ENCODE measurements at regions not wholly inside any gene's neighbourhood (a gene's known extent, or its start where the extent isn't known, plus 50 kb on each side); places are given as distances from the start of the nearest gene placed in this dataset.

DNA sequence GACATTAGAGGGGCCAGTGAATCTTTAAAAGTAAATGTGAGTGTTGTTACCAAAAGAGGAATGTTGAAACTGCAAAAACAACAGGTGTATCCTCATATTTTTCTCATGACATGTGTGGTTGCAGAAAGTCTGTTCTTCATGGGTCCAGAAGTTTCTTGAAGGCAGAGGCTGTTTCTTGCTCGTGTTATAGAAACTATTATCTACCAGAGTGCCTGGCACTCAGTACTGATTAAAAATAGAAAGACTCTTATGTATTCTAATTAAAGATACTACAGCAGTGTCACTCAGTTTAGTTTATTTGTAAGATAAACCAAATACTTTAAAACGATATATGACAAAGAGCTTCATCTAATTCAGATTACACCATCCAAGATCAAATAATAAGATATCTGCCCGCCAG is 1864.2 kb upstream of the WWC1 start:
- H3K27me3 ChIP-seq (ENCODE audit: control insufficient read depth in 1 of 2, insufficient read depth in 1 of 2, low read length in 2 of 2) = no peaks in the 10 kb centered on the region
- no peak overlapping the region for H2BK120ac ChIP-seq (ENCODE audit: low read depth, low read length)
- no peak overlapping the region for H4K91ac ChIP-seq (ENCODE audit: low read length)
- no peak overlapping the region for H2BK12ac ChIP-seq (ENCODE audit: low read length in 2 of 2)
- no peak overlapping the region for H4K8ac ChIP-seq (ENCODE audit: low read length)
- peaks cover 5% of the 10 kb centered on the region for H3K9me3 ChIP-seq (ENCODE audit: control insufficient read depth, low read length)
- no peak overlapping the region for H2AFZ ChIP-seq (ENCODE audit: low read depth, low read length)
- DNase-seq = no peak
- H3K4ac ChIP-seq (ENCODE audit: low read depth in 1 of 2, low read length in 2 of 2) = no peak overlapping the region
- no peak overlapping the region for H3K27ac ChIP-seq (ENCODE audit: low read length, poor library complexity, severe bottlenecking)
- H3K9ac ChIP-seq (ENCODE audit: low read length) = no peak overlapping the region
- no peak overlapping the region for H3K4me3 ChIP-seq (ENCODE audit: insufficient read depth in 1 of 2, low read depth in 1 of 2, low read length in 2 of 2)
- no peak overlapping the region for H3K4me2 ChIP-seq (ENCODE audit: low read length, poor library complexity, severe bottlenecking)
- H3K36me3 ChIP-seq (ENCODE audit: control insufficient read depth in 1 of 2, insufficient read depth in 2 of 2, low read depth in 1 of 2, low read length in 2 of 2) = no peaks in the 10 kb centered on the region
- 86% methylated on average over 1 of the region's 3 CpGs for WGBS
- no peaks in the 10 kb centered on the region for H3K79me1 ChIP-seq (replicated peaks; ENCODE audit: low read length, poor library complexity, severe bottlenecking)
- H3K18ac ChIP-seq (ENCODE audit: low read depth in 1 of 2, low read length in 2 of 2) = no peak overlapping the region
- H2AK5ac ChIP-seq (ENCODE audit: low read length, severe bottlenecking) = no peak overlapping the region
- H2BK5ac ChIP-seq (ENCODE audit: low read depth, low read length, poor library complexity, severe bottlenecking) = no peak overlapping the region
- H2BK15ac ChIP-seq (ENCODE audit: low read depth, poor library complexity, severe bottlenecking) = no peak overlapping the region
- H3K14ac ChIP-seq (ENCODE audit: low read length in 2 of 2) = no peak overlapping the region
- no peak overlapping the region for H3K23ac ChIP-seq (ENCODE audit: low read length in 2 of 2)
- no peaks in the 10 kb centered on the region for H3K4me1 ChIP-seq (ENCODE audit: control insufficient read depth, insufficient read depth, low read depth, low read length)

DNA sequence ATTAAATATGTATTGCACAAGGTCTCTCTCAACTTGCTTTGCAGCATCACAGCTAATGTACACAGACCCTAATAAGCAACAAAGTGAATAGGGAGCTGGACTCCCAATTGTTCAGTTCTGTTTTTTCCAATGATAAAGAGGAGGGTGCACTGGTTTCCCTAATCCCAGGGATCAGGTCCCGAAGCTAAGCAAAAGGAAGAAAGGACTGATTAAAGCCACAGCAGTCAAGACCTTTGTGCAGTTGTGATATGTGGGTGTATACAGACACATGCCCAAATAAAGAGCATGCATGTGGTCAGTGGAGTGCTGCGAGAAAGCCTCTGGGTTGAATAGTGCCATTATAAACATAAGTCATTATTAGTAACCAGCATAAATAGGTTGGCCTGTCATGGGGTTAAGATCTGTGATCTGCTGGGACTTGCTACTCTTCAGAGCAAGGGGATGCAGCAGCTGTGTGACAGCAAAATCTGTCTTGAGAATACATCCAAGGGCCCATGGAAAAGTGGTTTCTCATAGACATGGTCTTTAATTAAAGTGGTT is 1863.1 kb upstream of the WWC1 start:
- Histone ChIP-seq H2BK12ac (ENCODE audit: low read length in 2 of 2) (no peak overlapping the region), H3K4me1 (ENCODE audit: control insufficient read depth, insufficient read depth, low read depth, low read length) (no peaks in the 10 kb centered on the region), H3K4ac (ENCODE audit: low read depth in 1 of 2, low read length in 2 of 2) (no peak overlapping the region), H4K91ac (ENCODE audit: low read length) (no peak overlapping the region), H2BK120ac (ENCODE audit: low read depth, low read length) (no peak overlapping the region), H3K18ac (ENCODE audit: low read depth in 1 of 2, low read length in 2 of 2) (no peak overlapping the region), H3K27me3 (ENCODE audit: control insufficient read depth in 1 of 2, insufficient read depth in 1 of 2, low read length in 2 of 2) (no peaks in the 10 kb centered on the region), H4K8ac (ENCODE audit: low read length) (no peak overlapping the region), H3K36me3 (ENCODE audit: control insufficient read depth in 1 of 2, insufficient read depth in 2 of 2, low read depth in 1 of 2, low read length in 2 of 2) (no peaks in the 10 kb centered on the region), H2BK5ac (ENCODE audit: low read depth, low read length, poor library complexity, severe bottlenecking) (no peak overlapping the region), H2AFZ (ENCODE audit: low read depth, low read length) (no peak overlapping the region), H2AK5ac (ENCODE audit: low read length, severe bottlenecking) (no peak overlapping the region), H3K23ac (ENCODE audit: low read length in 2 of 2) (no peak overlapping the region), H2BK15ac (ENCODE audit: low read depth, poor library complexity, severe bottlenecking) (no peak overlapping the region), H3K9ac (ENCODE audit: low read length) (no peak overlapping the region), H3K4me3 (ENCODE audit: insufficient read depth in 1 of 2, low read depth in 1 of 2, low read length in 2 of 2) (no peak overlapping the region), H3K27ac (ENCODE audit: low read length, poor library complexity, severe bottlenecking) (no peak overlapping the region), H3K79me1 (replicated peaks; ENCODE audit: low read length, poor library complexity, severe bottlenecking) (no peaks in the 10 kb centered on the region), H3K14ac (ENCODE audit: low read length in 2 of 2) (no peak overlapping the region), H3K4me2 (ENCODE audit: low read length, poor library complexity, severe bottlenecking) (no peak overlapping the region), H3K9me3 (ENCODE audit: control insufficient read depth, low read length) (peaks cover 7% of the 10 kb centered on the region)
- 93% methylated on average over 1 of the region's 2 CpGs for WGBS
- DNase-seq = no peak

DNA sequence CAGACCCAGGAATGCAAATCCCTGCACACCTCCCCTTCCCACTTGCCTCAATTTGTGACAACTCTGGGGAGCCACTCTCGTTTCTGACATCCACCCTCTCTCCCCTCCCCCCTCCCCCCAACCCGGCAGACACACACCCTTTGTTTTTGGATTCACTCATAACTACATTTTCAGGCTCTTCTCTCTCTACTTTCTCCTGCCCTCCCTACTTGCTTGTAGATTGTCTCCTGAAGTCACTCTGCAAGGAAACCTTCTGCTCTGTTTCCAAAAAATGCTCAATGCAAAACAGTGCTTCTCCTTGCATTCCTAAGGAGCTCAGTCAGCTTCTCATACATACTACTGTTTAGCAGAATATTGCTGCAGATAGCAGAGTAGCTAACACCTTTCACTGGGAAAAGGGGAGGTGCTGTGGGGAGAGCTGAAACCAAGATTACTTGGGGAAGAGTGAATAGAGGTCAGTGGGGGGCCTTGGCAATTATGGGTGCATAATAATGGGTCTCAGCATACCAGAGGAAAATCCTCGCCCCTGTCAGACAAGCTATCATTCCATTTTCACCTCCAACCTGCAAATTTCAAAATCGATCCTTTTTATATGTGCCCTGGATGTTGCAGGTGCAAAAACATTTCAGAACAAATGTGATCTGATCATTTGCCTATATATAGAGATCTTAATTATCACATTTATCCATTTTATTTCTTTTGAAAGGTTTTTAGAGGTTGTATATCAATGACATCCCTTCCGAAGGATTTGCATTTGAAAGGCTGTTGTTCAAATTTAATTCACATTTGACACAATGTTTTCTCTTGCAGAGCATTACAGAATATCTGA is 1860.7 kb upstream of the WWC1 start:
- Histone ChIP-seq H2BK5ac (ENCODE audit: low read depth, low read length, poor library complexity, severe bottlenecking) (no peak overlapping the region), H3K27me3 (ENCODE audit: control insufficient read depth in 1 of 2, insufficient read depth in 1 of 2, low read length in 2 of 2) (no peaks in the 10 kb centered on the region), H3K79me1 (replicated peaks; ENCODE audit: low read length, poor library complexity, severe bottlenecking) (no peaks in the 10 kb centered on the region), H3K9ac (ENCODE audit: low read length) (no peak overlapping the region), H3K27ac (ENCODE audit: low read length, poor library complexity, severe bottlenecking) (no peak overlapping the region), H3K4ac (ENCODE audit: low read depth in 1 of 2, low read length in 2 of 2) (no peak overlapping the region), H2BK120ac (ENCODE audit: low read depth, low read length) (no peak overlapping the region), H3K9me3 (ENCODE audit: control insufficient read depth, low read length) (peaks cover 7% of the 10 kb centered on the region), H3K18ac (ENCODE audit: low read depth in 1 of 2, low read length in 2 of 2) (no peak overlapping the region), H2AK5ac (ENCODE audit: low read length, severe bottlenecking) (no peak overlapping the region), H3K4me1 (ENCODE audit: control insufficient read depth, insufficient read depth, low read depth, low read length) (no peaks in the 10 kb centered on the region), H3K4me2 (ENCODE audit: low read length, poor library complexity, severe bottlenecking) (no peak overlapping the region), H2BK15ac (ENCODE audit: low read depth, poor library complexity, severe bottlenecking) (no peak overlapping the region), H2AFZ (ENCODE audit: low read depth, low read length) (no peak overlapping the region), H2BK12ac (ENCODE audit: low read length in 2 of 2) (no peak overlapping the region), H3K36me3 (ENCODE audit: control insufficient read depth in 1 of 2, insufficient read depth in 2 of 2, low read depth in 1 of 2, low read length in 2 of 2) (no peaks in the 10 kb centered on the region), H4K91ac (ENCODE audit: low read length) (no peak overlapping the region), H3K14ac (ENCODE audit: low read length in 2 of 2) (no peak overlapping the region), H4K8ac (ENCODE audit: low read length) (no peak overlapping the region), H3K4me3 (ENCODE audit: insufficient read depth in 1 of 2, low read depth in 1 of 2, low read length in 2 of 2) (no peak overlapping the region), H3K23ac (ENCODE audit: low read length in 2 of 2) (no peak overlapping the region)
- 29% methylated on average over 4 of the region's 5 CpGs for WGBS
- no peak for DNase-seq

DNA sequence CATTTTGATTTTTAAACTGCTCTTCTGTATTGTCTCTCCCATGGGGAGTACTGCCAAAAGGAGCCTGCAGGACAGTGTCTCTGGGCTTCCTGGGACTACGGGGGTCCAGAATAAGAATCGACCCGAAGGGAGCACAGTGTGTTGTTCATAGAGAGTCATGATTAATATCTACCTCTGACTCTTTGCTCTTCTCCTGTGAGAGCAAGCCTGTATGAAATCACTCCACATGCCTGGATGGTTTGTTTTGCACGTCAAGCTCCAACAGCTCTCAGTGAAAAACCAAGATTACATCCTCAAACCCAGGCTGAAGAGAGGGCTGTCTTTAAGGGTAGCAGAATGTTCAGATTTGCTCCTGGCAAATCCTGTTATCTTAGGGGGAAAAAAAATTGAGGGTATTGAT is 1860.0 kb upstream of the WWC1 start:
- no peak overlapping the region for H3K14ac ChIP-seq (ENCODE audit: low read length in 2 of 2)
- no peak overlapping the region for H3K9ac ChIP-seq (ENCODE audit: low read length)
- no peak overlapping the region for H2BK12ac ChIP-seq (ENCODE audit: low read length in 2 of 2)
- no peak overlapping the region for H2BK15ac ChIP-seq (ENCODE audit: low read depth, poor library complexity, severe bottlenecking)
- no peaks in the 10 kb centered on the region for H3K79me1 ChIP-seq (replicated peaks; ENCODE audit: low read length, poor library complexity, severe bottlenecking)
- no peak overlapping the region for H3K4me2 ChIP-seq (ENCODE audit: low read length, poor library complexity, severe bottlenecking)
- no CpG with 5 or more reads among the region's 4 CpGs for WGBS
- H3K23ac ChIP-seq (ENCODE audit: low read length in 2 of 2) = no peak overlapping the region
- H3K4me3 ChIP-seq (ENCODE audit: insufficient read depth in 1 of 2, low read depth in 1 of 2, low read length in 2 of 2) = no peak overlapping the region
- H3K27me3 ChIP-seq (ENCODE audit: control insufficient read depth in 1 of 2, insufficient read depth in 1 of 2, low read length in 2 of 2) = no peaks in the 10 kb centered on the region
- H4K8ac ChIP-seq (ENCODE audit: low read length) = no peak overlapping the region
- H3K27ac ChIP-seq (ENCODE audit: low read length, poor library complexity, severe bottlenecking) = no peak overlapping the region
- H3K4me1 ChIP-seq (ENCODE audit: control insufficient read depth, insufficient read depth, low read depth, low read length) = no peaks in the 10 kb centered on the region
- no peaks in the 10 kb centered on the region for H3K36me3 ChIP-seq (ENCODE audit: control insufficient read depth in 1 of 2, insufficient read depth in 2 of 2, low read depth in 1 of 2, low read length in 2 of 2)
- H2BK5ac ChIP-seq (ENCODE audit: low read depth, low read length, poor library complexity, severe bottlenecking) = no peak overlapping the region
- H3K18ac ChIP-seq (ENCODE audit: low read depth in 1 of 2, low read length in 2 of 2) = no peak overlapping the region
- no peak overlapping the region for H2BK120ac ChIP-seq (ENCODE audit: low read depth, low read length)
- no peak for DNase-seq
- H2AFZ ChIP-seq (ENCODE audit: low read depth, low read length) = no peak overlapping the region
- H2AK5ac ChIP-seq (ENCODE audit: low read length, severe bottlenecking) = no peak overlapping the region
- H3K4ac ChIP-seq (ENCODE audit: low read depth in 1 of 2, low read length in 2 of 2) = no peak overlapping the region
- no peak overlapping the region for H4K91ac ChIP-seq (ENCODE audit: low read length)
- peaks cover 7% of the 10 kb centered on the region for H3K9me3 ChIP-seq (ENCODE audit: control insufficient read depth, low read length)
